Testis (tissue), 2 donors: ENCODE measurements at regions not wholly inside any gene's neighbourhood (a gene's known extent, or its start where the extent isn't known, plus 50 kb on each side); places are given as distances from the start of the nearest gene placed in this dataset.

ENCODE experiments used
- CTCF ChIP-seq, 3 experiments: fragments of 450-650 bp in 2 of 3; fragments of 200-600 bp in 1 of 3; sonication (generic) in 1 of 3; IDR thresholded peaks; one replicate each; pipeline ENCODE4 v1.5.1; 2016 to 2019; ENCODE audit warnings: antibody characterized with exemption in 3 of 3, mild to moderate bottlenecking in 2 of 3, moderate library complexity in 1 of 3
- POLR2A ChIP-seq: fragments of 450-650 bp; IDR thresholded peaks from one replicate; pipeline ENCODE4 v1.6.1; 2017; ENCODE audit warnings: antibody characterized with exemption, mild to moderate bottlenecking, moderate library complexity

- TF ChIP-seq POLR2A (no peak), CTCF (IDR thresholded peaks at IDR 0.05) (no peak)
Observed at GRCh38 chr4:4930677-4931076, 71.2 kb downstream of the MSX1 start.
